ENCODE measurements at regions not wholly inside any gene's neighbourhood (a gene's known extent, or its start where the extent isn't known, plus 50 kb on each side); places are given as distances from the start of the nearest gene placed in this dataset.

DNA sequence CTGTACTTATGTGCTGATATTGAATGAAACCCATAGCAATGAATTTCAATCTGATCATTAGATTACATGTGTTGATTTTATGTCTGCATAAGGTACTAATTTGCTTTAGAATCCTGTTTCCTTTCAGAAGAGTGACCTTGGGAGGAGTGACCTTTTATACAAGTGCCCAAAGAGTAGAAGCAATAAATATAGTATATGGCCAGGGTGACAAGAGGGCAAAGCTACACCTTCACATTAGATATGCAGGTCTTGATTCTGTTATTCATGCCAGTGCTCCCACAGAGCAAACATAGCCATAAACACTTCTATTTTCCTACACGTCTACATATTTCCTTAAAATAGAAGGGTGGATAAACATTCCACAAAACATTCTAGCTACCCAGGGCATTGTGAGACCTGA is 158.2 kb upstream of the RAP2B start:
- TF ChIP-seq, protein P1, sequence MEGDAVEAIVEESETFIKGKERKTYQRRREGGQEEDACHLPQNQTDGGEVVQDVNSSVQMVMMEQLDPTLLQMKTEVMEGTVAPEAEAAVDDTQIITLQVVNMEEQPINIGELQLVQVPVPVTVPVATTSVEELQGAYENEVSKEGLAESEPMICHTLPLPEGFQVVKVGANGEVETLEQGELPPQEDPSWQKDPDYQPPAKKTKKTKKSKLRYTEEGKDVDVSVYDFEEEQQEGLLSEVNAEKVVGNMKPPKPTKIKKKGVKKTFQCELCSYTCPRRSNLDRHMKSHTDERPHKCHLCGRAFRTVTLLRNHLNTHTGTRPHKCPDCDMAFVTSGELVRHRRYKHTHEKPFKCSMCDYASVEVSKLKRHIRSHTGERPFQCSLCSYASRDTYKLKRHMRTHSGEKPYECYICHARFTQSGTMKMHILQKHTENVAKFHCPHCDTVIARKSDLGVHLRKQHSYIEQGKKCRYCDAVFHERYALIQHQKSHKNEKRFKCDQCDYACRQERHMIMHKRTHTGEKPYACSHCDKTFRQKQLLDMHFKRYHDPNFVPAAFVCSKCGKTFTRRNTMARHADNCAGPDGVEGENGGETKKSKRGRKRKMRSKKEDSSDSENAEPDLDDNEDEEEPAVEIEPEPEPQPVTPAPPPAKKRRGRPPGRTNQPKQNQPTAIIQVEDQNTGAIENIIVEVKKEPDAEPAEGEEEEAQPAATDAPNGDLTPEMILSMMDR (IDR thresholded peaks at IDR 0.05; ENCODE audit: low read depth, low read length): no peak
- no peak for TF ChIP-seq EZH2phosphoT487 (IDR thresholded peaks at IDR 0.05; ENCODE audit: low read depth)
- H3K79me2 ChIP-seq (ENCODE audit: low read length): no peaks in the 10 kb centered on the region
- H3K36me3 ChIP-seq (replicated peaks; ENCODE audit: low read depth, low read length): no peaks in the 10 kb centered on the region
- no peaks in the 10 kb centered on the region for H3K9me3 ChIP-seq (ENCODE audit: insufficient read depth, low read length)
- no peak overlapping the region for H3K9ac ChIP-seq (ENCODE audit: low read length)
- no peaks in the 10 kb centered on the region for H3K27me3 ChIP-seq (ENCODE audit: low read depth, low read length)
- no peak overlapping the region for H3K27ac ChIP-seq (ENCODE audit: low read length)
- no peaks in the 10 kb centered on the region for H3K4me1 ChIP-seq (ENCODE audit: low read length)
- no peak overlapping the region for H2AFZ ChIP-seq (ENCODE audit: low read depth, low read length)
- H4K20me1 ChIP-seq (ENCODE audit: insufficient read depth, low read length): no peaks in the 10 kb centered on the region
- H3K4me2 ChIP-seq (ENCODE audit: low read length): no peak overlapping the region
- no peak overlapping the region for H3K4me3 ChIP-seq (ENCODE audit: low read length)

DNA sequence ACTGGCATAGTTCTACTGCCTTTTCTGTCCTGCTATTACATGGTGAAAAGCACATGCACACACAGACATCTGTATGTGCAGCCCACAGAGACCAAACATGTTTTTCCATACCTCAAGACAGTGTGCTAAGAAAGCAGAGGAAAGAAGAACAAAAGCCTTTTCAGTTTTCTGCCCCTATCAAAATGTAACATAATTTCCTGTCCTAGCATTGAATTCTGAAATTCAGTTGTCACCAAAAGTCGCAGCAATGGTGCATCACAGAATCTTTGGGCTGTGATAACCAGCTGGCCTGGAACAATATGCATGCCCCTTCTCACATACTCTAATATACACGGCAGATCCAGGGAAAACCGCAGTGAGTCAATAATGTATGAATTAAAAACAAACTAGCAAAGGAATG is 153.8 kb upstream of the RAP2B start:
- Histone ChIP-seq H3K9me3 (ENCODE audit: insufficient read depth, low read length) (no peaks in the 10 kb centered on the region), H3K4me2 (ENCODE audit: low read length) (no peak overlapping the region), H3K27ac (ENCODE audit: low read length) (no peak overlapping the region), H3K4me3 (ENCODE audit: low read length) (no peak overlapping the region), H3K4me1 (ENCODE audit: low read length) (no peaks in the 10 kb centered on the region), H2AFZ (ENCODE audit: low read depth, low read length) (no peak overlapping the region; the same call in 1 of the 2 replicates), H4K20me1 (ENCODE audit: insufficient read depth, low read length) (no peaks in the 10 kb centered on the region), H3K27me3 (ENCODE audit: low read depth, low read length) (no peaks in the 10 kb centered on the region), H3K9ac (ENCODE audit: low read length) (no peak overlapping the region), H3K79me2 (ENCODE audit: low read length) (no peaks in the 10 kb centered on the region), H3K36me3 (replicated peaks; ENCODE audit: low read depth, low read length) (no peaks in the 10 kb centered on the region)
- TF ChIP-seq, protein P1 (IDR thresholded peaks at IDR 0.05; ENCODE audit: low read depth, low read length): no peak
- no peak for TF ChIP-seq EZH2phosphoT487 (IDR thresholded peaks at IDR 0.05; ENCODE audit: low read depth)

DNA sequence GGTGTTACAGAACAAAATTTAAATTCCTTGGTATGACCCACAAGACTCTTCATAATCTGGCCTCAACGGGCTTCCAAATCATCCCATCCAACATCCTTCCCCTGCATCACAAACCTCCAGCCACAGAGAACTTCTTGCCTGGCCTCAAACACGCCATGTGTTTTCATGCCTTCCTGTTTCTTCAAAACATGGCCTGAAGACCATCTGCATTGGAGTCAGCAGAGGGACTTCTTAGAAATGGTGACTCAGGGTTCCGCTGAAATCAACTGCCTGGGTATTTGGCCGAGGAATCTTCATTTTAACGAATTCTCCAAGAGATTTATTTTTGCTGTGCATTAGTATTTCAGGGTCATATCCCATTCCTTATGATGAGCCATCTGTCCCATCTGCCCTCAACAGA is 138.1 kb upstream of the RAP2B start:
- TF ChIP-seq EZH2phosphoT487 (IDR thresholded peaks at IDR 0.05; ENCODE audit: low read depth): no peak
- TF ChIP-seq, protein P1 (IDR thresholded peaks at IDR 0.05; ENCODE audit: low read depth, low read length): no peak
- H4K20me1 ChIP-seq (ENCODE audit: insufficient read depth, low read length): no peaks in the 10 kb centered on the region
- no peak overlapping the region for H3K27ac ChIP-seq (ENCODE audit: low read length)
- H3K4me3 ChIP-seq (ENCODE audit: low read length): no peak overlapping the region
- no peaks in the 10 kb centered on the region for H3K79me2 ChIP-seq (ENCODE audit: low read length)
- no peaks in the 10 kb centered on the region for H3K9me3 ChIP-seq (ENCODE audit: insufficient read depth, low read length)
- H3K27me3 ChIP-seq (ENCODE audit: low read depth, low read length): peaks cover 13% of the 10 kb centered on the region; the same call in 1 of the 2 replicates
- no peaks in the 10 kb centered on the region for H3K4me1 ChIP-seq (ENCODE audit: low read length)
- H2AFZ ChIP-seq (ENCODE audit: low read depth, low read length): no peak overlapping the region
- no peak overlapping the region for H3K4me2 ChIP-seq (ENCODE audit: low read length)
- H3K9ac ChIP-seq (ENCODE audit: low read length): no peak overlapping the region
- no peaks in the 10 kb centered on the region for H3K36me3 ChIP-seq (replicated peaks; ENCODE audit: low read depth, low read length)

DNA sequence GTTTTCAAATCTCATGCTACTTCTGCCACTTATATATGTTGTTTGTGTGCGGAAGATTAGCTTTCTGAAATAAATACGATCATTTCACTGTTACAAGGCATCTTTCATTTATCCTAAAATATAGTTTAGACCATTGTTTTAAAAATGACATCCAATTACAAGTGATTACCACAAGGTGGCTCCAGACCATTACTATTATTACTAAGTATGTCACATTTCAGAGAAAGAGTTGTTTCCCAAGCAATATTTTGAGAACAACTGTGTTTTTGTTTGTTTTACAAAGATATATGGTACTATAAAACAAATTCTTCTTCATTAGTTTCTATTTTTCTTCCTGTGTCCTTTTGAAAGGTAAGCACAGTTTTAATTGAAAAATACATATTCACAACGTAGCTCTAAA is 136.0 kb upstream of the RAP2B start:
- H3K36me3 ChIP-seq (replicated peaks; ENCODE audit: low read depth, low read length): no peaks in the 10 kb centered on the region
- H3K4me1 ChIP-seq (ENCODE audit: low read length): no peaks in the 10 kb centered on the region
- H3K4me3 ChIP-seq (ENCODE audit: low read length): no peak overlapping the region
- no peak overlapping the region for H3K9ac ChIP-seq (ENCODE audit: low read length)
- H2AFZ ChIP-seq (ENCODE audit: low read depth, low read length): no peak overlapping the region
- H3K79me2 ChIP-seq (ENCODE audit: low read length): no peaks in the 10 kb centered on the region
- TF ChIP-seq, protein P1 (IDR thresholded peaks at IDR 0.05; ENCODE audit: low read depth, low read length): peak; percentile 78
- no peak for TF ChIP-seq EZH2phosphoT487 (IDR thresholded peaks at IDR 0.05; ENCODE audit: low read depth)
- H3K4me2 ChIP-seq (ENCODE audit: low read length): no peak overlapping the region
- no peaks in the 10 kb centered on the region for H4K20me1 ChIP-seq (ENCODE audit: insufficient read depth, low read length)
- H3K27ac ChIP-seq (ENCODE audit: low read length): no peak overlapping the region
- H3K9me3 ChIP-seq (ENCODE audit: insufficient read depth, low read length): no peaks in the 10 kb centered on the region
- H3K27me3 ChIP-seq (ENCODE audit: low read depth, low read length): peaks cover 19% of the 10 kb centered on the region
